IMR-90 (cell line): ENCODE measurements at regions not wholly inside any gene's neighbourhood (a gene's known extent, or its start where the extent isn't known, plus 50 kb on each side); places are given as distances from the start of the nearest gene placed in this dataset.

Experiments
- ATAC-seq: fragments of 200-7000 bp; cut with Tn5 transposase; 2 replicates; pipeline ENCODE4 v1.9.1; 2020; ENCODE audit warnings: low read depth, mild to moderate bottlenecking, moderate library complexity
- BruUV-seq: library from RNA; stranded (reverse); fragments of 400-500 nt; replicated peaks from 2 replicates; lab custom pipeline; 2021; lab: Mats Ljungman, UMichigan
- CTCF ChIA-PET: fragments of 300-600 bp; formaldehyde crosslinking; extraction: SDS; loops from one replicate; lab custom pipeline; 2021; ENCODE audit warnings: antibody characterized with exemption; lab: Yijun Ruan, JAX
- POLR2A ChIA-PET: fragments of 300-600 bp; sonication (Branson Sonifier 250); formaldehyde crosslinking; loops from one replicate; lab custom pipeline; 2022; ENCODE audit warnings: antibody characterized with exemption; ENCODE audit not compliant: unreplicated experiment; lab: Charles Lee
- DNase-seq: peaks from one replicate; pipeline ENCODE4 v3.0.0; 2013
- H2AFZ ChIP-seq: replicated peaks from 2 replicates; pipeline ENCODE3; 2013; ENCODE audit warnings: low read length, mild to moderate bottlenecking; ENCODE audit not compliant: poor library complexity
- H2AK5ac ChIP-seq: 2 replicates; pipeline ENCODE4 v1.6.1; 2013; ENCODE audit warnings: low read depth, low read length, inconsistent platforms
- H2AK9ac ChIP-seq: replicated peaks from 2 replicates; pipeline ENCODE3; 2013; ENCODE audit warnings: mild to moderate bottlenecking, low read depth, low read length, moderate library complexity; ENCODE audit not compliant: poor library complexity
- H2BK120ac ChIP-seq: 2 replicates; pipeline ENCODE4 v1.6.1; 2013; ENCODE audit warnings: low read depth, low read length, inconsistent platforms
- H2BK15ac ChIP-seq: 3 replicates; pipeline ENCODE4 v1.6.1; 2013; ENCODE audit warnings: low read depth, low read length, inconsistent platforms
- H2BK20ac ChIP-seq: 2 replicates; pipeline ENCODE4 v1.6.1; 2013; ENCODE audit warnings: low read depth, mild to moderate bottlenecking, inconsistent platforms, low read length, moderate library complexity
- H2BK5ac ChIP-seq: 2 replicates; pipeline ENCODE4 v1.6.1; 2013; ENCODE audit warnings: mild to moderate bottlenecking, low read depth, low read length, inconsistent platforms; ENCODE audit not compliant: poor library complexity, severe bottlenecking
- H3K14ac ChIP-seq: replicated peaks from 2 replicates; pipeline ENCODE4 v1.6.1; 2013; ENCODE audit warnings: low read depth, low read length, inconsistent platforms
- H3K18ac ChIP-seq: 2 replicates; pipeline ENCODE4 v1.6.1; 2013; ENCODE audit warnings: low read depth, low read length, control low read depth
- H3K23ac ChIP-seq: 2 replicates; pipeline ENCODE4 v1.6.1; 2013; ENCODE audit warnings: low read depth, low read length, inconsistent platforms
- H3K27ac ChIP-seq: 2 replicates; pipeline ENCODE4 v1.5.1; 2013; ENCODE audit warnings: mild to moderate bottlenecking, control low read depth, low read length; ENCODE audit not compliant: insufficient read depth
- H3K27me3 ChIP-seq: 2 replicates; pipeline ENCODE4 v1.6.1; 2013; ENCODE audit warnings: low read length; ENCODE audit not compliant: control insufficient read depth, insufficient read depth
- H3K36me3 ChIP-seq: 2 replicates; pipeline ENCODE4 v1.6.1; 2013; ENCODE audit warnings: low read length, mixed read lengths; ENCODE audit not compliant: control insufficient read depth, insufficient read depth
- H3K4ac ChIP-seq: 2 replicates; pipeline ENCODE4 v1.6.1; 2013; ENCODE audit warnings: low read depth, low read length, inconsistent platforms
- H3K4me1 ChIP-seq: 2 replicates; pipeline ENCODE4 v1.6.1; 2013; ENCODE audit warnings: low read length, mixed read lengths; ENCODE audit not compliant: control insufficient read depth, insufficient read depth
- H3K4me2 ChIP-seq: 2 replicates; pipeline ENCODE4 v1.6.1; 2013; ENCODE audit warnings: low read depth, mild to moderate bottlenecking, control low read depth, low read length, moderate library complexity
- H3K4me3 ChIP-seq: 2 replicates; pipeline ENCODE4 v1.5.1; 2013; ENCODE audit warnings: low read depth, mild to moderate bottlenecking, control low read depth, low read length, moderate library complexity; ENCODE audit not compliant: insufficient read depth
- H3K56ac ChIP-seq: 2 replicates; pipeline ENCODE4 v1.6.1; 2013; ENCODE audit warnings: low read length, inconsistent platforms; ENCODE audit not compliant: insufficient read depth; ENCODE audit errors: extremely low read depth
- H3K79me1 ChIP-seq, 2 experiments: 2 replicates each; pipeline ENCODE4 v1.6.1; 2013; ENCODE audit warnings: low read length in 2 of 2, inconsistent platforms in 1 of 2, low read depth in 1 of 2
- H3K9ac ChIP-seq: 2 replicates; pipeline ENCODE4 v1.6.1; 2013; ENCODE audit warnings: low read depth, low read length, control low read depth
- H3K9me1 ChIP-seq: 2 replicates; pipeline ENCODE4 v1.6.1; 2013; ENCODE audit warnings: low read length, inconsistent platforms; ENCODE audit not compliant: insufficient read depth
- H3K9me3 ChIP-seq: 2 replicates; pipeline ENCODE4 v1.6.1; 2013; ENCODE audit warnings: low read length; ENCODE audit not compliant: control insufficient read depth, insufficient read depth
- H4K20me1 ChIP-seq: 2 replicates; pipeline ENCODE4 v1.6.1; 2013; ENCODE audit warnings: low read length, inconsistent platforms; ENCODE audit not compliant: insufficient read depth
- H4K5ac ChIP-seq: 2 replicates; pipeline ENCODE4 v1.6.1; 2013; ENCODE audit warnings: mild to moderate bottlenecking, low read depth, low read length, control low read depth
- H4K8ac ChIP-seq, 2 experiments: 2 replicates each; pipeline ENCODE4 v1.6.1; 2013; ENCODE audit warnings: low read depth in 2 of 2, low read length in 2 of 2, control low read depth in 1 of 2, inconsistent platforms in 1 of 2
- H4K91ac ChIP-seq: 2 replicates; pipeline ENCODE4 v1.6.1; 2013; ENCODE audit warnings: low read depth, low read length, inconsistent platforms; ENCODE audit not compliant: insufficient read depth
- BHLHE40 ChIP-seq: fragments of 150-350 bp; IDR thresholded peaks from 2 replicates; pipeline ENCODE4 v1.6.1; 2016; ENCODE audit warnings: mild to moderate bottlenecking, low read depth, low read length
- CEBPB ChIP-seq: IDR thresholded peaks from 2 replicates; pipeline ENCODE4 v1.6.1; 2012; ENCODE audit warnings: low read depth, low read length, improper control_type of control experiment
- CHD1 ChIP-seq: IDR thresholded peaks from 2 replicates; pipeline ENCODE4 v1.6.1; 2012; ENCODE audit warnings: low read depth, low read length, improper control_type of control experiment
- FOS ChIP-seq: fragments of 150-350 bp; IDR thresholded peaks from 2 replicates; pipeline ENCODE4 v1.6.1; 2016; ENCODE audit warnings: low read depth, low read length
- MAFK ChIP-seq: IDR thresholded peaks from 2 replicates; pipeline ENCODE4 v1.6.1; 2012; ENCODE audit warnings: low read depth, low read length, improper control_type of control experiment
- MAZ ChIP-seq: IDR thresholded peaks from 2 replicates; pipeline ENCODE4 v1.6.1; 2012; ENCODE audit warnings: low read depth, mild to moderate bottlenecking, low read length, improper control_type of control experiment, moderate library complexity, borderline replicate concordance
- MXI1 ChIP-seq: IDR thresholded peaks from 2 replicates; pipeline ENCODE4 v1.6.1; 2012; ENCODE audit warnings: low read depth, mild to moderate bottlenecking, low read length, moderate library complexity, borderline replicate concordance
- NFE2L2 ChIP-seq: fragments of 150-350 bp; IDR thresholded peaks from 2 replicates; pipeline ENCODE4 v1.6.1; 2016; ENCODE audit warnings: low read depth, mild to moderate bottlenecking, low read length
- POLR2A ChIP-seq: IDR thresholded peaks from 2 replicates; pipeline ENCODE4 v1.6.1; 2012; ENCODE audit warnings: mild to moderate bottlenecking, low read depth, low read length
- RAD21 ChIP-seq: IDR thresholded peaks from 2 replicates; pipeline ENCODE4 v1.6.1; 2012; ENCODE audit warnings: low read length, improper control_type of control experiment
- RCOR1 ChIP-seq: IDR thresholded peaks from 2 replicates; pipeline ENCODE4 v1.6.1; 2012; ENCODE audit warnings: mild to moderate bottlenecking, low read length, improper control_type of control experiment; ENCODE audit not compliant: insufficient replicate concordance
- RFX5 ChIP-seq: IDR thresholded peaks from 2 replicates; pipeline ENCODE4 v1.8.0; 2012; ENCODE audit warnings: low read depth, mild to moderate bottlenecking, low read length, moderate library complexity
- SMC3 ChIP-seq: fragments of 150-350 bp; IDR thresholded peaks from 2 replicates; pipeline ENCODE4 v1.6.1; 2016; ENCODE audit warnings: low read depth, mild to moderate bottlenecking, antibody characterized with exemption, low read length, moderate library complexity
- whole genome bisulfite sequencing, 2 experiments: methylation state at CpG; one replicate each; pipeline versions ENCODE4 v1.1.5 to v1.1.7; 2013; ENCODE audit warnings: missing lambda C conversion rate in 2 of 2; ENCODE audit not compliant: insufficient read length in 1 of 2; ENCODE audit errors: extremely low coverage in 2 of 2; 5-methylcytosine and 5-hydroxymethylcytosine counted together
- dilution Hi-C: fragments of 300-500 bp; cut with HindIII; formaldehyde crosslinking; loops from one replicate; pipeline ENCODE4 v1.14.3; 2018; ENCODE audit warnings: low sequenced_read_pairs; ENCODE audit not compliant: unreplicated experiment
- in situ Hi-C: fragments of 300-500 bp; cut with MboI; formaldehyde crosslinking; loops from 3 replicates; pipeline ENCODE4 v1.14.3; 2019; ENCODE audit warnings: low sequenced_read_pairs, inconsistent platforms, mixed read lengths
- intact Hi-C: fragments of 100-400 bp; cut with micrococcal nuclease; formaldehyde crosslinking; loops from 2 replicates; pipeline ENCODE4 v1.10.0; 2022
- TF ChIP-seq, protein P1 (sequence below): conservative IDR thresholded peaks from 2 replicates; pipeline ENCODE4 v1.5.1; 2012; ENCODE audit warnings: mild to moderate bottlenecking, low read depth, low read length, improper control_type of control experiment
- TF ChIP-seq, protein P2 (sequence below): fragments of 150-350 bp; IDR thresholded peaks from 2 replicates; pipeline ENCODE4 v1.6.1; 2017; ENCODE audit warnings: mild to moderate bottlenecking, antibody characterized with exemption, low read length, low read depth
- TF ChIP-seq, protein P3 (sequence below): fragments of 150-350 bp; IDR thresholded peaks from 2 replicates; pipeline ENCODE4 v1.6.1; 2016; ENCODE audit warnings: low read depth, mild to moderate bottlenecking, low read length, moderate library complexity, borderline replicate concordance

DNA sequence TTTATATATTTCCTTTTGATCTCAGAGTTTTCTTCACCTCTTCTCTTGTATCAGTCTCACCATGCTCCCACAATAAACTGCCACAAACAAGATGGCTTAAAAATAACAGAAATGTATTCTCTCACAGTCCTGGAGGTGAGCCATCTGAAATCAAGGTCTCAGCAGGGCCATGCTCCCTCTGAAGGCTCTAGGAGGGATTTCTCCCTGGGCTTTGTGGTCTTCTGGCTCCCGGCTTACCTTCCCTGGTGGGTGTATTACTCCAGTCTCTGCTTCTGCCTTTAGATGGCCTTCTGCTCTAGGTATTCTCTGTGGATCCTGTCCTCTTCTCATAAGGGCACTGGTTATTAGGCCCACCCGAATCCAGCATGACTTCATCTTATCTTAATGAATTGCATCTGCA, 994.7 kb upstream of the POU3F3 start:
- Histone ChIP-seq H3K4me2 (no peak overlapping the region), H3K36me3 (no peaks in the 10 kb centered on the region), H3K27me3 (no peaks in the 10 kb centered on the region), H2AK5ac (no peak overlapping the region), H3K79me1 (no peaks in the 10 kb centered on the region), H4K5ac (no peak overlapping the region), H2BK15ac (no peak overlapping the region), H3K4ac (no peak overlapping the region), H3K56ac (no peak overlapping the region), H2BK5ac (no peak overlapping the region), H3K18ac (no peak overlapping the region), H4K8ac (no peak overlapping the region), H3K4me1 (no peaks in the 10 kb centered on the region), H3K14ac (no peak overlapping the region), H3K27ac (no peak overlapping the region), H3K23ac (no peak overlapping the region), H2AFZ (no peak overlapping the region), H4K20me1 (no peaks in the 10 kb centered on the region), H3K9ac (no peak overlapping the region), H3K4me3 (no peak overlapping the region), H3K9me1 (no peaks in the 10 kb centered on the region), H2BK120ac (no peak overlapping the region), H2AK9ac (no peak overlapping the region), H2BK20ac (no peak overlapping the region), H4K91ac (no peak overlapping the region), H3K9me3 (peaks cover 8% of the 10 kb centered on the region; the same call in 1 of the 2 replicates)
- DNase-seq (no peak), ATAC-seq (no peak)
- POLR2A ChIA-PET = no interaction called here
- dilution Hi-C loops (no loop called here), in situ Hi-C loops (no loop called here), intact Hi-C loops (no loop called here)
- CTCF ChIA-PET = no interaction called here
- no TSS peak for BruUV-seq
- TF ChIP-seq MAFK = no peak
- TF ChIP-seq RAD21 = no peak
- TF ChIP-seq FOS = no peak
- TF ChIP-seq, protein P1, sequence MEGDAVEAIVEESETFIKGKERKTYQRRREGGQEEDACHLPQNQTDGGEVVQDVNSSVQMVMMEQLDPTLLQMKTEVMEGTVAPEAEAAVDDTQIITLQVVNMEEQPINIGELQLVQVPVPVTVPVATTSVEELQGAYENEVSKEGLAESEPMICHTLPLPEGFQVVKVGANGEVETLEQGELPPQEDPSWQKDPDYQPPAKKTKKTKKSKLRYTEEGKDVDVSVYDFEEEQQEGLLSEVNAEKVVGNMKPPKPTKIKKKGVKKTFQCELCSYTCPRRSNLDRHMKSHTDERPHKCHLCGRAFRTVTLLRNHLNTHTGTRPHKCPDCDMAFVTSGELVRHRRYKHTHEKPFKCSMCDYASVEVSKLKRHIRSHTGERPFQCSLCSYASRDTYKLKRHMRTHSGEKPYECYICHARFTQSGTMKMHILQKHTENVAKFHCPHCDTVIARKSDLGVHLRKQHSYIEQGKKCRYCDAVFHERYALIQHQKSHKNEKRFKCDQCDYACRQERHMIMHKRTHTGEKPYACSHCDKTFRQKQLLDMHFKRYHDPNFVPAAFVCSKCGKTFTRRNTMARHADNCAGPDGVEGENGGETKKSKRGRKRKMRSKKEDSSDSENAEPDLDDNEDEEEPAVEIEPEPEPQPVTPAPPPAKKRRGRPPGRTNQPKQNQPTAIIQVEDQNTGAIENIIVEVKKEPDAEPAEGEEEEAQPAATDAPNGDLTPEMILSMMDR = no peak
- no peak for TF ChIP-seq POLR2A
- TF ChIP-seq BHLHE40 = no peak
- TF ChIP-seq MAZ = no peak
- no peak for TF ChIP-seq NFE2L2
- no peak for TF ChIP-seq SMC3
- TF ChIP-seq RCOR1 = no peak
- TF ChIP-seq, protein P2, sequence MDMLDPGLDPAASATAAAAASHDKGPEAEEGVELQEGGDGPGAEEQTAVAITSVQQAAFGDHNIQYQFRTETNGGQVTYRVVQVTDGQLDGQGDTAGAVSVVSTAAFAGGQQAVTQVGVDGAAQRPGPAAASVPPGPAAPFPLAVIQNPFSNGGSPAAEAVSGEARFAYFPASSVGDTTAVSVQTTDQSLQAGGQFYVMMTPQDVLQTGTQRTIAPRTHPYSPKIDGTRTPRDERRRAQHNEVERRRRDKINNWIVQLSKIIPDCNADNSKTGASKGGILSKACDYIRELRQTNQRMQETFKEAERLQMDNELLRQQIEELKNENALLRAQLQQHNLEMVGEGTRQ = no peak
- TF ChIP-seq RFX5 = no peak
- no peak for TF ChIP-seq CHD1
- TF ChIP-seq MXI1 = no peak
- TF ChIP-seq, protein P3, sequence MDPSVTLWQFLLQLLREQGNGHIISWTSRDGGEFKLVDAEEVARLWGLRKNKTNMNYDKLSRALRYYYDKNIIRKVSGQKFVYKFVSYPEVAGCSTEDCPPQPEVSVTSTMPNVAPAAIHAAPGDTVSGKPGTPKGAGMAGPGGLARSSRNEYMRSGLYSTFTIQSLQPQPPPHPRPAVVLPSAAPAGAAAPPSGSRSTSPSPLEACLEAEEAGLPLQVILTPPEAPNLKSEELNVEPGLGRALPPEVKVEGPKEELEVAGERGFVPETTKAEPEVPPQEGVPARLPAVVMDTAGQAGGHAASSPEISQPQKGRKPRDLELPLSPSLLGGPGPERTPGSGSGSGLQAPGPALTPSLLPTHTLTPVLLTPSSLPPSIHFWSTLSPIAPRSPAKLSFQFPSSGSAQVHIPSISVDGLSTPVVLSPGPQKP = no peak
- no peak for TF ChIP-seq CEBPB
- WGBS, 2 experiments = 0% methylated on average over 1 of the region's 2 CpGs; no CpG with 5 or more reads in 1 of the 2 experiments
